ENCODE measurements at regions not wholly inside any gene's neighbourhood (a gene's known extent, or its start where the extent isn't known, plus 50 kb on each side); places are given as distances from the start of the nearest gene placed in this dataset.

DNA sequence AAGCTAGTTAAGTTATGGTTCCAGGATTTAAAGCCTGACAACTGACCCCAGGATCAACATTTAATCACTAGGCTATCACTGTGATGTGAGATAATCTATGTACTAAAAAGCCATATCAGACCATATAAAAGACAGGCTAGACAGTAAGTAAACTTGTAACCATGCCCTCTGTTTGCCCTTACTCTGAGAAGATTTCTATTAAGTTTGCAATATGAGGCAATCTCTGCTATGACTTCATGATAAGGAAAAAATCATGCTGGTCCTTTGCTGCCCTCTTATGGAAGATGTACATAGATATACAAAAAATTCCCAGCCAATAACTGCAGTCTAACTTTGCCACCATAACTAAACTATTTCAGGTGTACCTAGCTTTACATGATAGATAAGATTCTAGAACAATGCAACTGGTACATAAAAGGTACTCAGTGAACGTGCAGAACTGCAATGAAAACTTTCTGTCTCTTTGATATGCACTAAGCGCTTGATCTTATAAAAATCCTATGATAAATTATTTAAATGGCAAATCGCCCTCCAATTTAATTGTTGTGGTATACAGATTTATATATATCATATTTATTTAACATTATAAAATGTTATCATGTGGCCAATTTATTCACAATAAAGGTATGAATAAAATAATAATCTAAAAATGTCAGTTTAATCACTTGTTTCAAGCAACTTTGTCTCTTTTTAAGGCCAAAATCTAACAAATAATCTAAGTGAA lies 70.5 kb downstream of the FAM217A start:
- Histone ChIP-seq H3K4me3 (ENCODE audit: low read length) (no peak overlapping the region), H3K27ac (ENCODE audit: low read length) (no peak overlapping the region), H3K4me1 (ENCODE audit: control insufficient read depth, insufficient read depth, low read length) (peaks cover 3% of the 10 kb centered on the region), H3K27me3 (ENCODE audit: control insufficient read depth, insufficient read depth) (no peaks in the 10 kb centered on the region), H3K9me3 (ENCODE audit: control insufficient read depth, low read length) (no peaks in the 10 kb centered on the region)
- 75% methylated on average over 3 of the region's 3 CpGs for WGBS
- intact Hi-C loops (cut with DNase I), result no loop called here
- ATAC-seq (peak; percentile 70 to 82), DNase-seq (no peak)

DNA sequence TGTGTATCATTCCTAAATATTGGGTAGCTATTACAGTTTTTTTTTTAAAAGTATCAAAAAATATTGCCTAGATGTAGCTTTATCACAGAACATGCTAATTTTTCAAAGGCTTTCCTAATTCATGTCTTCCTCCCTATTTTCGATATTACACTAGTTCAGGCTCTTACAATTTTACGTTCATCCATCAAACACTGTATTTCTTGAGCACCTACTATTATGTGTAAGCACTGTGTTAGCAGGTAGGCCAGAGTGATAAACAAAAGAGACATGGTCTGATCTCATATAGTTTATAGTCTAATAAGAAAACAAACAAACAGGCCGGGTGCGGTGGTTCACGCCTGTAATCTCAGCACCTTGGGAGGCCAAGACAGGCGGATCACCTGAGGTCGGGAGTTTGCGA lies 69.5 kb downstream of the FAM217A start:
- no peaks in the 10 kb centered on the region for H3K27me3 ChIP-seq (ENCODE audit: control insufficient read depth, insufficient read depth)
- no peaks in the 10 kb centered on the region for H3K9me3 ChIP-seq (ENCODE audit: control insufficient read depth, low read length)
- 93% methylated on average over 8 of the region's 8 CpGs for WGBS
- H3K4me1 ChIP-seq (ENCODE audit: control insufficient read depth, insufficient read depth, low read length), result peaks cover 3% of the 10 kb centered on the region
- H3K27ac ChIP-seq (ENCODE audit: low read length), result no peak overlapping the region
- H3K4me3 ChIP-seq (ENCODE audit: low read length), result no peak overlapping the region
- intact Hi-C loops (cut with DNase I), result no loop called here
- DNase-seq, result no peak
- no peak for ATAC-seq

- DNase-seq, result no peak
- ATAC-seq, result no peak
- intact Hi-C loops (cut with DNase I), result no loop called here
- H3K27me3 ChIP-seq (ENCODE audit: control insufficient read depth, insufficient read depth), result no peaks in the 10 kb centered on the region
- 55% methylated on average over 2 of the region's 2 CpGs for WGBS
- peaks cover 3% of the 10 kb centered on the region for H3K4me1 ChIP-seq (ENCODE audit: control insufficient read depth, insufficient read depth, low read length)
- no peaks in the 10 kb centered on the region for H3K9me3 ChIP-seq (ENCODE audit: control insufficient read depth, low read length)
- no peak overlapping the region for H3K27ac ChIP-seq (ENCODE audit: low read length)
- no peak overlapping the region for H3K4me3 ChIP-seq (ENCODE audit: low read length)
Measured at GRCh38 chr6:4010048-4010447, 68.9 kb downstream of the FAM217A start.

- DNase-seq, result no peak
- intact Hi-C loops (cut with DNase I), result no loop called here
- no peak overlapping the region for H3K27ac ChIP-seq (ENCODE audit: low read length)
- no peak overlapping the region for H3K4me3 ChIP-seq (ENCODE audit: low read length)
- WGBS, result 74% methylated on average over 3 of the region's 3 CpGs
- peaks cover 3% of the 10 kb centered on the region for H3K4me1 ChIP-seq (ENCODE audit: control insufficient read depth, insufficient read depth, low read length)
- H3K9me3 ChIP-seq (ENCODE audit: control insufficient read depth, low read length), result no peaks in the 10 kb centered on the region
- no peaks in the 10 kb centered on the region for H3K27me3 ChIP-seq (ENCODE audit: control insufficient read depth, insufficient read depth)
- ATAC-seq, result peak in 1 of 2 donors; percentile 35
Measured at GRCh38 chr6:4010689-4011090, 68.2 kb downstream of the FAM217A start.

DNA sequence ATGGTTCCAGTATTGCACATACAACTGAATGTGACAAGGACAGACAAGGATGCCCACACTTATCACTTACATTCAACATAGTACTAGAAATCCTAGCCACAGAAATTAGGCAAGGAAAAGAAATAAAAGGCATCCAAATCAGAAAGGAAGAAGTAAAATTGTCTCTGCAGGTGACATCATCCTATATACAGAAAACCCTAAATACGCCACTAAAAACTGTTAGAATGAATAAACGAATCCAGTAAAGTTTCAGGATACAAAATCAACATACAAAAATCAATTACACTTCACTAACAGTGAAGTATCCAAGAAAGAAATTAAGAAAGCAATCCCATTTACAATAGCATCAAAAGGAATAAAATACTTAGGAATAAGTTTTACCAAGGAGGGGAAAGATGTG lies 66.1 kb downstream of the FAM217A start:
- no peaks in the 10 kb centered on the region for H3K9me3 ChIP-seq (ENCODE audit: control insufficient read depth, low read length)
- intact Hi-C loops (cut with DNase I), result no loop called here

GRCh38 chr6:4017058-4017739 lies 61.7 kb downstream of the FAM217A start:
- WGBS, result 7% methylated on average over 2 of the region's 2 CpGs
- Histone ChIP-seq H3K27me3 (ENCODE audit: control insufficient read depth, insufficient read depth) (no peaks in the 10 kb centered on the region), H3K4me3 (ENCODE audit: low read length) (peak overlapping the region; percentile 87), H3K9me3 (ENCODE audit: control insufficient read depth, low read length) (no peaks in the 10 kb centered on the region), H3K4me1 (ENCODE audit: control insufficient read depth, insufficient read depth, low read length) (no peaks in the 10 kb centered on the region), H3K27ac (ENCODE audit: low read length) (no peak overlapping the region)
- ATAC-seq, result no peak
- intact Hi-C loops (cut with DNase I), result no loop called here
- no peak for DNase-seq

More for the DNA sequence above, 66.1 kb downstream of the FAM217A start:
- no peak overlapping the region for H3K27ac ChIP-seq (ENCODE audit: low read length)
- DNase-seq (no peak), ATAC-seq (no peak)
- no peaks in the 10 kb centered on the region for H3K27me3 ChIP-seq (ENCODE audit: control insufficient read depth, insufficient read depth)
- no peak overlapping the region for H3K4me3 ChIP-seq (ENCODE audit: low read length)
- WGBS, result 75% methylated on average over 2 of the region's 2 CpGs
- H3K4me1 ChIP-seq (ENCODE audit: control insufficient read depth, insufficient read depth, low read length), result peaks cover 3% of the 10 kb centered on the region

DNA sequence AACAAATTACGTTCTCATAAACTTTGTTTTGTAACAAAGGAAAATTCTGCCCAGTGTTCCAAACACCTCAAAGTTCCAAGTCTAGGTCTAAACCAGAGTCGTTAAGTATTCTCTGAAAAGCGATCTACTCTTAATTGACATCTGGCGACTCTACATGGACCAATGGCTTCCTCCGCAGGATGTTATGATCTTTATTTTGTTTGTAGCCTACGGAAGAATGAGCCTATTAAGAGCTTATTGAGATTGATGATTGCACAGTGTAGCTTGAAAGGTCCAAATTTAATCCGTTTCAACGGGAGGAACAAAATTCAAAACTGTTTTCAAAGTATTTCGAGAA lies 61.1 kb downstream of the FAM217A start:
- intact Hi-C loops (cut with DNase I), result no loop called here
- Histone ChIP-seq H3K4me1 (ENCODE audit: control insufficient read depth, insufficient read depth, low read length) (no peaks in the 10 kb centered on the region), H3K4me3 (ENCODE audit: low read length) (peak overlapping the region; percentile 87), H3K27me3 (ENCODE audit: control insufficient read depth, insufficient read depth) (no peaks in the 10 kb centered on the region), H3K27ac (ENCODE audit: low read length) (peak overlapping the region; percentile 100), H3K9me3 (ENCODE audit: control insufficient read depth, low read length) (no peaks in the 10 kb centered on the region)
- no peak for ATAC-seq
- DNase-seq, result no peak
- WGBS, result under 1% methylated on average over 9 of the region's 9 CpGs

DNA sequence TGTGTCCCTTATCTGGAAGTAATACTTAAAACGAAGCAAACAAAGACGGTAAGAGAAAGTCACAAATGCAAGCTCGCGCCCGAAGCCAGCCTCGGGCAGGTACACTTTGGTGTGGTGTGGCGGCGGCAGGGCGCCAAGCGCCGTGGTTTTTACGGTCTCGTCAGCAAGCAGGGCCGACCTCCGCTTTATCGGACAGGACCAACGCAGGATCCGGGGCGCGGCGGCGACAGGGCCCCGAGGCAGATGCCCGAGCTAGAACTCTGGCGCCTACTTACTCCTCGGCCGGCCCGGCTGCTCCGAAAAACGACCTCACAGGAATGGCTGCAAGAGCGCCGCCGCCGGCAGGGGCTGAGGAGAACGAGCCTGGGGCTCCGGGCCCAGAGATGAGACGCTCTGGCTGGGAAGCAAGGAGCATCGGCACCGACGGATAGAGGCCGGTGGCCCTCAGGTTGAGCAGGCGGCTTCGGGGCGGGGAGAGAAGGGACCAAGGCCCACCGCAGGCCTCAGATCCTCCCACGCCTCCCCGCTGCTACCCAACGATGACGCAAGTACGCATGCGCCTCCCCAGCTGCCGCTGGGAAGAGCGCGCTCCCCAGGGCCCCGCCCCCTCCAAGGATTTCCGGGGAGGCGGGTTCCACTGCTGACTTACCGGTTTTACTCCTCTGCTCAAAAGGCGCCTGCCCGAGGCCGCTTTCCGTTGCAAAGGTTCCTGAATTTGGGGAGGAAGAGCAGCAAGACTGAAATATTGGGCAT lies 60.6 kb downstream of the FAM217A start:
- intact Hi-C loops (cut with DNase I), result no loop called here
- H3K27me3 ChIP-seq (ENCODE audit: control insufficient read depth, insufficient read depth), result no peaks in the 10 kb centered on the region
- ATAC-seq (peak; percentile 90 to 93), DNase-seq (peak; percentile 96 to 98 (median 98))
- peak overlapping the region; percentile 87 for H3K4me3 ChIP-seq (ENCODE audit: low read length)
- H3K4me1 ChIP-seq (ENCODE audit: control insufficient read depth, insufficient read depth, low read length), result no peaks in the 10 kb centered on the region
- H3K27ac ChIP-seq (ENCODE audit: low read length), result peak overlapping the region; percentile 100
- no peaks in the 10 kb centered on the region for H3K9me3 ChIP-seq (ENCODE audit: control insufficient read depth, low read length)
- WGBS, result under 1% methylated on average over 62 of the region's 62 CpGs

Data from right cardiac atrium (tissue), 5 donors.